OCI-LY1 (cell line): ENCODE measurements at regions not wholly inside any gene's neighbourhood (a gene's known extent, or its start where the extent isn't known, plus 50 kb on each side); places are given as distances from the start of the nearest gene placed in this dataset.

Experiments used
- H2AFZ ChIP-seq: fragments of 200-600 bp; sonication (generic), shearing (Covaris generic); 2 replicates; pipeline ENCODE4 v1.6.0; 2014; ENCODE audit warnings: antibody characterized with exemption, mild to moderate bottlenecking, low read length
- H3F3A ChIP-seq: fragments of 200-600 bp; sonication (generic), shearing (Covaris generic); 2 replicates; pipeline ENCODE4 v1.6.0; 2014; ENCODE audit warnings: mild to moderate bottlenecking, antibody characterized with exemption, low read length, moderate library complexity; ENCODE audit not compliant: insufficient read depth
- H3K27ac ChIP-seq: fragments of 200-600 bp; sonication (generic); 2 replicates; pipeline ENCODE4 v1.5.1; 2014; ENCODE audit warnings: low read length, mixed run types, mild to moderate bottlenecking, low read depth; ENCODE audit not compliant: poor library complexity, severe bottlenecking
- H3K27me3 ChIP-seq: fragments of 200-600 bp; sonication (generic); 2 replicates; pipeline ENCODE4 v1.6.0; 2014; ENCODE audit warnings: antibody characterized with exemption, mild to moderate bottlenecking, low read length, moderate library complexity; ENCODE audit not compliant: insufficient read depth
- H3K36me3 ChIP-seq: fragments of 200-600 bp; sonication (generic); 2 replicates; pipeline ENCODE4 v1.6.1; 2014; ENCODE audit warnings: mild to moderate bottlenecking, antibody characterized with exemption, low read length, moderate library complexity, mixed read lengths; ENCODE audit not compliant: insufficient read depth
- H3K4me1 ChIP-seq: fragments of 200-600 bp; sonication (generic); 2 replicates; pipeline ENCODE4 v1.5.1; 2014; ENCODE audit warnings: mild to moderate bottlenecking, low read length, moderate library complexity; ENCODE audit not compliant: insufficient read depth, severe bottlenecking
- H3K4me2 ChIP-seq: fragments of 200-600 bp; sonication (generic), shearing (Covaris generic); 2 replicates; pipeline ENCODE4 v1.6.1; 2014; ENCODE audit warnings: low read length
- H3K4me3 ChIP-seq: fragments of 200-600 bp; sonication (generic); 2 replicates; pipeline ENCODE4 v1.5.1; 2014; ENCODE audit warnings: low read length, low read depth, mild to moderate bottlenecking, mixed read lengths; ENCODE audit not compliant: poor library complexity, severe bottlenecking
- H3K79me2 ChIP-seq: fragments of 200-600 bp; shearing (Covaris generic); 2 replicates; pipeline ENCODE4 v1.6.1; 2016; ENCODE audit warnings: mixed run types, low read length, mixed read lengths; ENCODE audit not compliant: insufficient read depth
- H3K9ac ChIP-seq: fragments of 200-600 bp; sonication (generic), shearing (Covaris generic); 2 replicates; pipeline ENCODE4 v1.6.1; 2014; ENCODE audit warnings: mild to moderate bottlenecking, low read length, mixed read lengths
- H3K9me2 ChIP-seq: fragments of 200-600 bp; sonication (generic), shearing (Covaris generic); 2 replicates; pipeline ENCODE4 v1.6.1; 2014; ENCODE audit warnings: low read depth, mild to moderate bottlenecking, low read length, mixed read lengths
- H3K9me3 ChIP-seq: fragments of 200-600 bp; shearing (Covaris generic); 2 replicates; pipeline ENCODE4 v1.6.1; 2014; ENCODE audit warnings: low read length, mixed read lengths
- H4K20me1 ChIP-seq: fragments of 200-600 bp; sonication (generic), shearing (Covaris generic); 2 replicates; pipeline ENCODE4 v1.6.0; 2016; ENCODE audit warnings: mild to moderate bottlenecking, low read length; ENCODE audit not compliant: insufficient read depth
- EZH2 ChIP-seq: fragments of 200-600 bp; sonication (generic), shearing (Covaris generic); IDR thresholded peaks from 2 replicates; pipeline ENCODE4 v1.8.0; 2017; ENCODE audit warnings: borderline replicate concordance, mixed run types, mild to moderate bottlenecking, antibody characterized with exemption, low read length, moderate library complexity, mixed read lengths
- TF ChIP-seq, protein P1 (sequence below): fragments of 200-600 bp; sonication (generic), shearing (Covaris generic); IDR thresholded peaks from 2 replicates; pipeline ENCODE4 v1.5.1; 2017; ENCODE audit warnings: mild to moderate bottlenecking, antibody characterized with exemption, low read length, moderate library complexity, mixed read lengths

DNA sequence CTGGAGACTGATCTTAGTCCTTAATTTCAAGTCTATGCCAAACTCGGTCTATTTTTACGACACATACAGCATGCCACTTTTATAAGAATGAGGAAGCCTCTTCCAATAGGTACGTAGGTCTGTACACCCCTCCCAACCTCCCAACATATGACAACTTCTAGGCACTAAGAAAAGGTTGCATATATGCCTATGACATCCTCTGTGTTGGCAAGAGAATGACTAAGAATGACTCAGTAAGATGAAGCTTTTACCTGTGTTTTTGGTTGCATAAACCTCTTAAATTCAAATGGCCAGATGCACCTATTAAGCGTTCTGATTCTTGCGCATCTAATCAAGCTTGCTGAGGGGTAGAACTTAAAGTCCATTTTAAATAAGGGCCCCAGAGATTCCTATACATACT is 586.4 kb upstream of the ZEB2 start:
- Histone ChIP-seq H3K9me2 (no peaks in the 10 kb centered on the region), H3K27ac (no peak overlapping the region)

GRCh38 chr2:145102706-145103105 is 582.8 kb upstream of the ZEB2 start:
- no peaks in the 10 kb centered on the region for H3K9me2 ChIP-seq
- H3K27me3 ChIP-seq, result no peaks in the 10 kb centered on the region
- no peaks in the 10 kb centered on the region for H3K4me1 ChIP-seq
- H3F3A ChIP-seq, result no peaks in the 10 kb centered on the region
- no peaks in the 10 kb centered on the region for H3K79me2 ChIP-seq
- H4K20me1 ChIP-seq, result no peaks in the 10 kb centered on the region
- no peak overlapping the region for H3K27ac ChIP-seq
- peaks cover 3% of the 10 kb centered on the region; the same call in 1 of the 2 replicates for H3K9me3 ChIP-seq
- H2AFZ ChIP-seq, result no peak overlapping the region
- H3K36me3 ChIP-seq, result no peaks in the 10 kb centered on the region
- TF ChIP-seq, protein P1, sequence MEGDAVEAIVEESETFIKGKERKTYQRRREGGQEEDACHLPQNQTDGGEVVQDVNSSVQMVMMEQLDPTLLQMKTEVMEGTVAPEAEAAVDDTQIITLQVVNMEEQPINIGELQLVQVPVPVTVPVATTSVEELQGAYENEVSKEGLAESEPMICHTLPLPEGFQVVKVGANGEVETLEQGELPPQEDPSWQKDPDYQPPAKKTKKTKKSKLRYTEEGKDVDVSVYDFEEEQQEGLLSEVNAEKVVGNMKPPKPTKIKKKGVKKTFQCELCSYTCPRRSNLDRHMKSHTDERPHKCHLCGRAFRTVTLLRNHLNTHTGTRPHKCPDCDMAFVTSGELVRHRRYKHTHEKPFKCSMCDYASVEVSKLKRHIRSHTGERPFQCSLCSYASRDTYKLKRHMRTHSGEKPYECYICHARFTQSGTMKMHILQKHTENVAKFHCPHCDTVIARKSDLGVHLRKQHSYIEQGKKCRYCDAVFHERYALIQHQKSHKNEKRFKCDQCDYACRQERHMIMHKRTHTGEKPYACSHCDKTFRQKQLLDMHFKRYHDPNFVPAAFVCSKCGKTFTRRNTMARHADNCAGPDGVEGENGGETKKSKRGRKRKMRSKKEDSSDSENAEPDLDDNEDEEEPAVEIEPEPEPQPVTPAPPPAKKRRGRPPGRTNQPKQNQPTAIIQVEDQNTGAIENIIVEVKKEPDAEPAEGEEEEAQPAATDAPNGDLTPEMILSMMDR, result no peak
- no peak for TF ChIP-seq EZH2
- no peak overlapping the region for H3K4me3 ChIP-seq
- H3K4me2 ChIP-seq, result no peak overlapping the region
- H3K9ac ChIP-seq, result no peak overlapping the region

More for the DNA sequence above, 586.4 kb upstream of the ZEB2 start:
- Histone ChIP-seq H2AFZ (peak overlapping the region; percentile 56; the same call in 1 of the 2 replicates), H3K9me3 (peaks cover 3% of the 10 kb centered on the region; the same call in 1 of the 2 replicates), H4K20me1 (no peaks in the 10 kb centered on the region), H3K4me2 (no peak overlapping the region), H3K9ac (no peak overlapping the region), H3K36me3 (no peaks in the 10 kb centered on the region), H3F3A (no peaks in the 10 kb centered on the region), H3K4me3 (no peak overlapping the region), H3K27me3 (no peaks in the 10 kb centered on the region), H3K4me1 (no peaks in the 10 kb centered on the region), H3K79me2 (no peaks in the 10 kb centered on the region)
- TF ChIP-seq, protein P1, result no peak
- no peak for TF ChIP-seq EZH2

DNA sequence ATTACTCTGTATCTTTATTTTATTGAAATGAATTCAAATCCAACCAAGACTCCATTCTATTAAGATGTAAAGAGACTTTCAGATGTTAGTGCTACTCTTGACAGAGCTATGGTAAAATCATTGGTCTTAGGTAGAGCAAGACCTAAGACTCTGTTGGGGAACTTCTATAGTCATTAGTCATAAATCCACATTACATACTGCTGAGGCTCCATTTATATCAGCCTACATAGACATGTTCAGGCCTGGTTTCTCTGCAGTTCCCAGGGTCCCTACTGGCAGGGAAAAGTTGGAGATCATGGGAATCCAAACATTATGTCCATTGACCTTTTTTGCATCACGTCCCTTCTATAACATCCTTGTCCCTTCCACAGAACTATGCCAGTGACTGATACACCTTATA is 580.4 kb upstream of the ZEB2 start:
- Histone ChIP-seq H3K9me2 (no peaks in the 10 kb centered on the region), H3K4me2 (no peak overlapping the region), H2AFZ (no peak overlapping the region), H3K4me1 (no peaks in the 10 kb centered on the region), H3K9me3 (peaks cover 3% of the 10 kb centered on the region; the same call in 1 of the 2 replicates), H3F3A (no peaks in the 10 kb centered on the region), H4K20me1 (no peaks in the 10 kb centered on the region), H3K36me3 (no peaks in the 10 kb centered on the region), H3K9ac (no peak overlapping the region), H3K4me3 (no peak overlapping the region), H3K79me2 (no peaks in the 10 kb centered on the region), H3K27me3 (no peaks in the 10 kb centered on the region), H3K27ac (no peak overlapping the region)
- no peak for TF ChIP-seq EZH2
- TF ChIP-seq, protein P1, result no peak
